ENCODE measurements at regions not wholly inside any gene's neighbourhood (a gene's known extent, or its start where the extent isn't known, plus 50 kb on each side); places are given as distances from the start of the nearest gene placed in this dataset.

GRCh38 chr1:163439471-163439870 lies 117.7 kb downstream of the NUF2 start:
- no peaks in the 10 kb centered on the region for H3K9me3 ChIP-seq (ENCODE audit: control insufficient read depth, insufficient read depth, low read length)
- peaks cover 9% of the 10 kb centered on the region for H3K27me3 ChIP-seq (ENCODE audit: control insufficient read depth, insufficient read depth, low read length)
- POLR2A ChIA-PET, result no interaction called here
- no peak for TF ChIP-seq CTCF (IDR thresholded peaks at IDR 0.05; ENCODE audit: low read depth, low read length)
- CTCF ChIA-PET, result no interaction called here
- no peak for DNase-seq (ENCODE audit: low read depth, low spot score)
- no peak overlapping the region for H3K27ac ChIP-seq (ENCODE audit: low read depth, low read length)
- no peak overlapping the region for H3K4me3 ChIP-seq (ENCODE audit: low read depth, low read length)

GRCh38 chr1:163440090-163440489 lies 118.3 kb downstream of the NUF2 start:
- Histone ChIP-seq H3K4me3 (ENCODE audit: low read depth, low read length) (no peak overlapping the region), H3K9me3 (ENCODE audit: control insufficient read depth, insufficient read depth, low read length) (no peaks in the 10 kb centered on the region), H3K27ac (ENCODE audit: low read depth, low read length) (no peak overlapping the region), H3K27me3 (ENCODE audit: control insufficient read depth, insufficient read depth, low read length) (peaks cover 9% of the 10 kb centered on the region)
- ChIA-PET POLR2A (no interaction called here), CTCF (no interaction called here)
- no peak for DNase-seq (ENCODE audit: low read depth, low spot score)
- no peak for TF ChIP-seq CTCF (IDR thresholded peaks at IDR 0.05; ENCODE audit: low read depth, low read length)

- CTCF ChIA-PET, result no interaction called here
- DNase-seq (ENCODE audit: low read depth, low spot score), result no peak
- no peak overlapping the region for H3K27ac ChIP-seq (ENCODE audit: low read depth, low read length)
- TF ChIP-seq CTCF (IDR thresholded peaks at IDR 0.05; ENCODE audit: low read depth, low read length), result no peak
- no peak overlapping the region for H3K4me3 ChIP-seq (ENCODE audit: low read depth, low read length)
- POLR2A ChIA-PET, result no interaction called here
- H3K27me3 ChIP-seq (ENCODE audit: control insufficient read depth, insufficient read depth, low read length), result peaks cover 9% of the 10 kb centered on the region
- no peaks in the 10 kb centered on the region for H3K9me3 ChIP-seq (ENCODE audit: control insufficient read depth, insufficient read depth, low read length)
Measured at GRCh38 chr1:163442231-163442879, 120.6 kb downstream of the NUF2 start.

GRCh38 chr1:163442895-163443294 lies 121.1 kb downstream of the NUF2 start:
- POLR2A ChIA-PET, result no interaction called here
- no peak overlapping the region for H3K4me3 ChIP-seq (ENCODE audit: low read depth, low read length)

GRCh38 chr1:163443863-163444262 lies 122.1 kb downstream of the NUF2 start:
- H3K27me3 ChIP-seq (ENCODE audit: control insufficient read depth, insufficient read depth, low read length), result peaks cover 9% of the 10 kb centered on the region

More at GRCh38 chr1:163442895-163443294, 121.1 kb downstream of the NUF2 start:
- Histone ChIP-seq H3K27ac (ENCODE audit: low read depth, low read length) (no peak overlapping the region), H3K27me3 (ENCODE audit: control insufficient read depth, insufficient read depth, low read length) (peaks cover 9% of the 10 kb centered on the region), H3K9me3 (ENCODE audit: control insufficient read depth, insufficient read depth, low read length) (no peaks in the 10 kb centered on the region)
- DNase-seq (ENCODE audit: low read depth, low spot score), result no peak
- CTCF ChIA-PET, result interaction anchor here (0.6 kb wide), 1 partner anchor 15 kb away, joined by 3 read pairs; no protein-coding TSS in a partner anchor
- TF ChIP-seq CTCF (IDR thresholded peaks at IDR 0.05; ENCODE audit: low read depth, low read length), result no peak

More at GRCh38 chr1:163443863-163444262, 122.1 kb downstream of the NUF2 start:
- TF ChIP-seq CTCF (IDR thresholded peaks at IDR 0.05; ENCODE audit: low read depth, low read length), result no peak
- H3K9me3 ChIP-seq (ENCODE audit: control insufficient read depth, insufficient read depth, low read length), result no peaks in the 10 kb centered on the region
- POLR2A ChIA-PET, result no interaction called here
- CTCF ChIA-PET, result no interaction called here
- no peak overlapping the region for H3K27ac ChIP-seq (ENCODE audit: low read depth, low read length)
- no peak for DNase-seq (ENCODE audit: low read depth, low spot score)
- H3K4me3 ChIP-seq (ENCODE audit: low read depth, low read length), result no peak overlapping the region
